ENCODE measurements at regions not wholly inside any gene's neighbourhood (a gene's known extent, or its start where the extent isn't known, plus 50 kb on each side); places are given as distances from the start of the nearest gene placed in this dataset.
A peak's percentile ranks its signal among the peaks of the same experiment; 100 is the strongest.
"Not testable (repeated sequence)": the region's sequence is repeated elsewhere in the genome, so short reads cannot be mapped to it uniquely, and the experiment has no call there.

- no peak overlapping the region for H3K4me3 ChIP-seq (ENCODE audit: low read depth, low read length)
- DNase-seq (ENCODE audit: low read depth) = no peak
- no peak for TF ChIP-seq CTCF (conservative IDR thresholded peaks at IDR 0.05; ENCODE audit: low read depth, low read length)
These were observed 593.3 kb downstream of the CSNK1G3 start for GRCh38 chr5:124105326-124105725.

GRCh38 chr5:124104821-124105220 lies 592.8 kb downstream of the CSNK1G3 start:
- no peak for TF ChIP-seq CTCF (conservative IDR thresholded peaks at IDR 0.05; ENCODE audit: low read depth, low read length)
- no peak overlapping the region for H3K4me3 ChIP-seq (ENCODE audit: low read depth, low read length)
- DNase-seq (ENCODE audit: low read depth) = no peak

- H3K4me3 ChIP-seq (ENCODE audit: low read depth, low read length) = no peak overlapping the region
- no peak for TF ChIP-seq CTCF (conservative IDR thresholded peaks at IDR 0.05; ENCODE audit: low read depth, low read length)
These were observed 592.4 kb downstream of the CSNK1G3 start for GRCh38 chr5:124104344-124104743.

GRCh38 chr5:124103671-124104070 lies 591.7 kb downstream of the CSNK1G3 start:
- TF ChIP-seq CTCF (conservative IDR thresholded peaks at IDR 0.05; ENCODE audit: low read depth, low read length) = no peak
- no peak for DNase-seq (ENCODE audit: low read depth)
- H3K4me3 ChIP-seq (ENCODE audit: low read depth, low read length) = no peak overlapping the region

More at GRCh38 chr5:124104344-124104743, 592.4 kb downstream of the CSNK1G3 start:
- no peak for DNase-seq (ENCODE audit: low read depth)

- DNase-seq (ENCODE audit: low read depth); H3K4me3 ChIP-seq (ENCODE audit: low read depth, low read length): not testable (repeated sequence)
These were observed 591.1 kb downstream of the CSNK1G3 start for GRCh38 chr5:124103056-124103455.

- no peak for TF ChIP-seq CTCF (conservative IDR thresholded peaks at IDR 0.05; ENCODE audit: low read depth, low read length)
- H3K4me3 ChIP-seq (ENCODE audit: low read depth, low read length) = no peak overlapping the region
- DNase-seq (ENCODE audit: low read depth) = peak; percentile 26
These were observed 590.5 kb downstream of the CSNK1G3 start for GRCh38 chr5:124102486-124102885.

GRCh38 chr5:124093658-124094057 lies 581.7 kb downstream of the CSNK1G3 start:
- no peak for DNase-seq (ENCODE audit: low read depth)
- no peak overlapping the region for H3K4me3 ChIP-seq (ENCODE audit: low read depth, low read length)
- no peak for TF ChIP-seq CTCF (conservative IDR thresholded peaks at IDR 0.05; ENCODE audit: low read depth, low read length)

- no peak for TF ChIP-seq CTCF (conservative IDR thresholded peaks at IDR 0.05; ENCODE audit: low read depth, low read length)
- DNase-seq (ENCODE audit: low read depth) = no peak
- H3K4me3 ChIP-seq (ENCODE audit: low read depth, low read length) = no peak overlapping the region
These were observed 578.1 kb downstream of the CSNK1G3 start for GRCh38 chr5:124090115-124090514.

All from choroid plexus epithelial cell (primary cell).